ENCODE measurements at regions not wholly inside any gene's neighbourhood (a gene's known extent, or its start where the extent isn't known, plus 50 kb on each side); places are given as distances from the start of the nearest gene placed in this dataset.

GRCh38 chr5:18526792-18527405 is 892.6 kb downstream of the TAF11L14 start:
- TF ChIP-seq CTCF (optimal IDR thresholded peaks at IDR 0.05 in 1 of 3, IDR thresholded peaks at IDR 0.05 in 1 of 3, conservative IDR thresholded peaks at IDR 0.05 in 1 of 3; ENCODE audit: extremely low read depth in 1 of 3, insufficient read depth in 2 of 3, low read length in 3 of 3) (no peak), EZH2 (IDR thresholded peaks at IDR 0.05; ENCODE audit: low read length) (no peak)
